Stimulated activated CD8-positive, alpha-beta memory T cell treated with anti-CD3 and anti-CD28 coated beads, Interleukin-4, amount 100 ng/mL, for 4 hours (primary cell): ENCODE measurements at regions not wholly inside any gene's neighbourhood (a gene's known extent, or its start where the extent isn't known, plus 50 kb on each side); places are given as distances from the start of the nearest gene placed in this dataset.
"Not testable (repeated sequence)": the region's sequence is repeated elsewhere in the genome, so short reads cannot be mapped to it uniquely, and the experiment has no call there.

Experiments used
- DNase-seq, 2 donors: peaks; one replicate each; pipeline ENCODE4 v3.0.0-alpha.2; 2020; ENCODE audit warnings: low read depth in 2 of 2, low spot score in 1 of 2

DNA sequence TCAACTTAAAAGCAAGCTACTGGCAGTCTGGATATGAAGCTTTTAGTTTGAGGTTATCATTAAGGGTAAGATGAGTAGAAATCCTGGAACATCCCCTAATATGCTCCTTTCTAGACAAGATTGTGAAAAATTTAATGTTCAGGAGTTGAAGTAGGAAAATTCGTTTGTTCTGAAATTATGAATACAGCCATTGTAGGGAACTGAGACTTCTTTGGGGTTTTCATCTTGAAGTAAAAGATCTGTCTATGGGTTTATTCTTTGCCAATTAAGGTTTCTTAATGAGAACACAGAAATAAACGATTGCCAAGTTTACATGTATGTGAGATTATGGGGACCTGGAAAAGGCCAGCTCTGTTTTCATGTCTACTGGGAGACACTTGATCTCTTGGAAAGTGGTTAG, 225.6 kb upstream of the MOCS1 start:
- DNase-seq = no peak

DNA sequence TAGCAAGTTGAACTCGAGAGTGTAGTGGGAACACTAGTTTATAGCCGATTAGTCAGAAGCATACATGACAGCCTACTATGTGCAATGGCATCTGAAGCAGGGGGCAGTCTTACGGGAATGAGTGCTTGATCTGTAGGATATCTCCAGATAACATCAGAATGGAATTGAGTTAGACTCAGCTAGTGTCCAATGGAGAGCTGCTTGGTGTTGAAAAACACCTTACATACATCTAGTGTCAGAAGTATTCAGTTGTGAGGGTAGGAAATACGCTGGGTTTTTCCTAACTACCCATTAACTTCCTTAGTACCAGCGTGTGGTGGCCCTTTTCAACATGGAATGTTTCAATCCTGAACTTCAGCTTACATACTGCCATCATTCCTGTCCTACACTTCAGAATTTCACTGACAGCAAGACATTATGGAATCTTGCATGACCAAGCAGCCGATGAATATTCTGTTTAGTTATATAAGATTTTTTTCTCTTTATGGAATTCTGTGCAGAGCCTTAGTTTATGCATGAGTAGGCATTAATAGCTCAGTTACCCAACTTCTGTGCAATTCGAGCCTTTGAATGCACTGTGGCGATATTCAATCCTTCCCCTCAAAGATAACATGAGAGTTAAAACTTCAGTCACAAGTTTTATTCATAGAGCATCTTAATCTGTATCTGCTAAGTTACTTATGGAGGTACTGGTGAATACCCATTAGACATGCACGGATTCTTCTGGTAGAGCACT, 218.6 kb upstream of the MOCS1 start:
- no peak for DNase-seq

DNA sequence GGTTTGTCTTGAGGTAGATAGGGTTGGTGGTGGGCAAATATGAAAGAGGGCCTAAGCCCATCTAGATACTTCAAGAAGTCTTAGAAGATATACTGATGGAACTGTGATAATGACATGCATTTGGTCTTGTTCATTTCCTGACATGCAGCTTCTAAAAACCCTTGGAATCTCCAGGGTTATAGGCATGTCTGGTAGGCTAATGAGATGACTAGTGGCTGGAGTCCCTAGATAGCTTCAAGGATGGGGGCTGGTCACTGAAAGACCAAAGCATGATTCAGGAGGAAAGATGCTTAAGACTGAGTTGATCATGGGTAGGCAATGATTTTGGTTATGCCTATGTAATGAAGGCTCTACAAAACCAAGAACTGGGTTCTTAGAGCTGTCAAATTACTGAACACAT, 217.9 kb upstream of the MOCS1 start:
- DNase-seq = no peak

DNA sequence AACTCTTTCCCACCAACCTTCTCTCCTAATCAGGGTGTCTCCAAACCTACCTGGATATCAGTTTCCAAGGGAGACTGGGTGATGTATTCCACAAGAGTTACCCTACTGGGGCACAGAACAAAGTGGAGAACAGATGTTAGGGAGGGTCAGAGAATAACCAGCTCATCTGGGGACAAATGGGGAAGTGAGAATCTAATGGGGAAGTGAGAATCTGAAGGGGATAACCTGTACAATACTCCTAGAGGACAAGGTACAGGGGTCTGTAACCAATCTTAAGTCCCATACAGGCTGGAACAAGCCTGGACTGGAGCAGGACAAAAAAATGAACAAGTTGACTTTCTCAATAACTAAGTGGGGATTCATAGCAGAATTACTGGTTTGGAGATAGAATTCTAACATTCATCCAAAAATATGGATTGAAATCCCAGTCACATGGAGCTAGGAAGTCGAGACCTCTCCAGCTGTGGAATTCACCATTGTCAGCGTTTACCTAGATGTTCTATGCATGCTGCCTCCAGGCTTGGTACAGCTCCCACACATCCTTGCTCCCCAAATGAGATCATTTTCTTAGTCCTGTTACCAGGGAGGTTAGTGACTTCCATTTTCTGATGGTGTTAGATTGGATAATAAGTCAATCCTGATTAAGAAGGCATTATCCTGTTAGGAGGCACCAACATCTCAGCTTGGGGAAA, 214.8 kb upstream of the MOCS1 start:
- no peak for DNase-seq

DNA sequence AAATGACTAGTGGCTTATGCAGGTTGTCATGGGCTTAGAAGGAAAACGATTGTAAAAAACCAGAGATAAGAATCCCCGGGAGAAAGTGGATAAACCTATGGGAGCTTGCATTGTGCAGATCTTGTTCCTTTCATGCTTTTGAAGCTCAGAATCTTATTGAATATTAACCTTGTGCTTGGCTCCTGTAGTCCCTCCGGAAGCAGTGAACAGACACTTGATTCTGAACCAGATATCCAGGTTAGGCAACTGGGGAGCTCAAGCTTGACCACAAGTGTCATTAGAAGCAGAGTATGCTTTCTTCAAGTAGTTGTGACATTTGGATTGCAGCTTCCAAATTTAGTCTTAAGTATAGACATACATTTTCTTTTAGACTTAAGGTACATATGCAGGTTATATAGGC, 212.6 kb upstream of the MOCS1 start:
- no peak for DNase-seq

DNA sequence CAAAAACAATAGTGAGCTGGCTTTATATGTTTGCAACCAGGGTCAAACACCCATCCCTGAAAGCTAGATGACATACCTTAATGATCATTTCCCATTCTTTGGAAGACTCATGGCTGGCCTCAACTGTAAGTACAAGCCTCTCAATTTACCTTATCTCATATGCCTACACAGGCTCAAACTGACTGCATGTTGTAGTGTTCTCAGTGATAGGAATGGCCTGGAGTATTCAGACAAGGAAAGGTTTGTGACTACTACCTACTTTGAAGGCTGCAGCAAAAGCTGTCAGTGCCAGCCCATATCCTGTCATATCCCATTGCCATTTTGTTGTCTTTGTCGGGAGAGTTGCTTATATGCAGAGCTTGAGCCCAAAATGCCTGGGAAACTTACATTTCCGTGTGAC, 205.2 kb upstream of the MOCS1 start:
- no peak for DNase-seq

DNA sequence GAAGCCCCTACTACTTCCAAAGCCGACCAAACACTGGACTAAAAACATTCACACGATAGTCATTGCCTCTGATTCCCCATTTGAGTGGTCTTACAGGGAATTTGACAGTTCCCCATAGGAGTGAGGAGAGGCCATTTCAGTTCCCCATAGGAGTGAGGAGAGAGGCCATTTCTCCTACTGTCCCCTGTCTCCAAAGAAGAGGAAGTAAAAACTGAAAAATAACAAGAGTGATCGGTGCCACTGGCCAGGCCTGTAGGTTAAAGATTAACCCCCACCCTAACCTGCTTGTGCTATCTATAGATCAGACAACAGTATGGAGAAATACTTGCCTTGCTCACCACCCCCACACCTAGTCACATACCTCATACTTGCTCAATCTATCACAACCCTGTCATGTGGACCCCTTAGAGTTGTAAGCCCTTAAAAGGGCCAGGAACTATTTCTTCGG, 204.0 kb upstream of the MOCS1 start:
- no peak for DNase-seq

DNA sequence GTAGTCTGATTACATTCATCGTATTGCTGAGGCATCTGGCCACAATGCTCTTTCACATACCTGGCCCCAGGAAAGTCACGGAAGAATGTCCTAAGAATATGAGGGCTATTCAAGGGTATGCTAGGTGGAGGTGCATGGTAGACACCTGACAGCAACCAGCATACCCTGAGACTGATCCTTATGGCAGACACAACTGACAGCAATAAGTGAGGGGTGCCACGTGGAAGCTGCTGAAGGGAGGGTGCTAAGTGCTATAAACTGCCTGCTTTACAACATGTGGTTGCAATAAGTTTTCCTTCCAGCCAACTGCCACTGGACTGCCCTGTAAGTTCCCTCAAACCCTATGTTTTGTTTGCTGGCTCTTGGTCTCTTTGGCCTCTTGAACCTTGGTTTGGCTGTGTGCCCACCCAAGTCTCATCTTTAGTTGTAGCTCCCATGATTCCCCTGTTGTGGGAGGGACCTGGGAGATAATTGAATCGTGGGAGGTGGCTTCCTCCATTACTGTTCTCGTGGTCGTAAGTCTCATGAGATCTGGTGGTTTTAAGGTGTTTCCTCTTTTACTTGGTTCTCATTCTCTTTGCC, 201.3 kb upstream of the MOCS1 start:
- DNase-seq = no peak

DNA sequence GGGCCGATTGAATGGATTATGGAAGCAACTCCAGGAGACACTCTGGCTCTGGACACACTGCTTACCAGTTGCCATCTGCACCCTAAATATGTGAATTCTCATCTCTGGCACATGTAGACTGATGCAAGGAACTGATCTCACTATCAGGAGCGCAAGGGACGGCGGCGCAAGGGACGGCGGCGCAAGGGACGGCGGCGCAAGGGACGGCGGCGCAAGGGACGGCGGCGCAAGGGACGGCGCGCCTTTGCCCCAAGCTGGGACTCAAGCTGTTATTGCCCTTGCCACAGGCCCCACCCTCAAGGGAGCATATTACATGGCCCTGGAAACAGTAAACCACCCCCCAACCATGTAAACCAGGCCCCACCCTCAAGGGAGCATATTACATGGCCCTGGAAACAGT, 199.7 kb upstream of the MOCS1 start:
- not testable (repeated sequence) for DNase-seq

DNA sequence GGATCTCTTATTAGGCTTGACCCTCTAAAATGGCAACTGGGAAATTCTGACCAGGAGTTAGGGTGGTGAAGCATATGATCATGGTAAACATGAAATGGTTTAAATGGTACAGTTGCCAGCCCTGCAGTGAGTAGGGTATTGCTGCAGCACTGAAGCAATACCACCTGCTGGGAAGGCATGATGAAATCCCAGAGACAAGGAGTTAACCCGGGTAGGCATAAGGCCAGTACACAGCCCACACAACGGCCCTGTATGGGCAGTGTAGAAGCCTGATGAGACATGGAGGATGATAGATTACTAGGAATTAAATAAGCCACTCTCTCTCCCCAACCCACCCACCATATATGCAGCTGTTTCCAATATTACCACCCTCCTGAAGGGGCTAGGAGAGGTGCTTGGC, 197.4 kb upstream of the MOCS1 start:
- DNase-seq = no peak

DNA sequence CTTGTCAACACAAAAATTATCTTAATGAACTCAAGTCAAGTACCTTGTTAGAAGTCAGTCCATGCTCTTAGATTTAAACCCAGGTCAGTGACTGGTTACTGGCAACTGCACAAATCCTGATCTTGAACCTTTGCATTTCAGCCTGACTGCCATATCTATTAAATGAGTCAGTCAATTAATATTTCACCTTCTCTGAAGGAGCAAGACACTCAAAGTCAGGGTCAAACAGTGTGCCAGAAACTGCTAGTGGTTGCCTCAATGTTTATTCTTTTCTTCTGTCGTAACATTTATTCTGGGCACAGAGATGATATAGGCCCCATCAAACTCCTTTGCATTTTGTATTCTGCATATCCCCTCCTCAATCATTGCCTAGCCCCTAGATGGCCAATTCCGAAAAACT, 193.9 kb upstream of the MOCS1 start:
- no peak for DNase-seq

DNA sequence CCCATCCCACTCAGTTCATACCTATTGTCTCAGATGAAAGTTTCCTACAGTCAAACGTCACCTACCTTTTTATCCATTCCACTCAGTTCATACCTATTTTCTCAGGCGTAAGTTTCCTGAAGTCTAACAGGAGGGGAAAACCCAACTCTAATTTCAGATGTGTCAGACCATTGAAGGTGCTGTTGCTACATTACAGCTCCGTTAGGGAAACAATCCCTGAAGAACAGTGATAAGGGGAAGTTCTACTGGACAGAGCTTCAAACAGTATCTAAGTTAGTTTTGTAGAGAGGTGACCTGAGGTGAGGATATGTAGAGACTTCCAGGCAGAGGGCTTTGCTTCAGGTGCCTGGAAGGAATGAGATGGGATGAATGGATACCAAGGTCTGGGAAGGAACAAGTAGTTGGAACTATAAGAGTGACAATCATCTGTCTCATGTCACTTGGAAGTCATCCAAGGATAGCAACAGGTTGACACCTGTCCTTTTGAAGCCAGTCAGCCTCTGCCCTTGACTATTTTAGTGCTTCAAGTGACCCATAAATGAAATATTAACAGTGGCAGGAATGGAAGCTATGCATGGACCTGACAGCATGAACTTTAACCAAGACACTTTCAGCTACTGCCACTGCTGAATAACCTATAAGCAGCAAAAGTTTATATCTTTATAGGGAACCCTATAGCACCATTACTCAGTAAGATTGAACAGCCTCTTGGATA, 191.6 kb upstream of the MOCS1 start:
- no peak for DNase-seq

DNA sequence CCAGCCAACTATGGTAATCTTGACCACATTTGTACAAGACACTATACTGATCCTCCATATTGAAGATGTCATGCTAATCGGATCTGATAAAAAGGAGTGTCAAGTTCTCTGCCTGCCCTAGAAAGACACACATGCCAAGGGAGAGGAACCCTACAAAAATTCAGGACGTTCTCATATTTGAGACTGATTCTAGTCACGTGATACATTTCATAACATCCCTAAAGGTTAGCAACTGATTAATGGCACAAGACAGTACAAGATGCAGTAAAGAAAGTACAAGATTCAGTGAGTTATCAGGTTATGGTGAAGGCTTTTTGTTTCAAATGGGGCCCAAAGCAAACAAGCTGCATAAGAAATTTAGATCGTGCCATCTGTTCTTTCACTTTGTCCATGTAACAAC, 190.7 kb upstream of the MOCS1 start:
- DNase-seq = no peak

DNA sequence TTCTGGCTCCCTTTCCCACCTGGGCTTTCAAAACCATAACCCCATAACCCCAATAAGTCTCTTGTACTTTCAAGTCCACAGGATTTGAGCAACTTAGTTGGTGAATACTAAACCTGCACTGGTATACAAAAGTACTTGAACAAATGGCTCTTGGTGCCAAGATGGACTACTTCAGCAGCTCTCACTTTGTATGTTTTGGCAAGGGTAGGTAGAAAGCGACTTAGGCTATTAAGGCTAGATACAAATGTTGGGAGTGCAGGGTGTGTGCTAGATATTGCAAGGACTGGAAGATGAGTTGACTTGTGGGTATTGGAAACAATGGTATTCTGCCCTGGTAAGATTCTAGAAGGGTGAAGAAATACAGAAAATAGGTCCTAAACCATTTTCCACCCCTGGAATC, 182.6 kb upstream of the MOCS1 start:
- DNase-seq = no peak

DNA sequence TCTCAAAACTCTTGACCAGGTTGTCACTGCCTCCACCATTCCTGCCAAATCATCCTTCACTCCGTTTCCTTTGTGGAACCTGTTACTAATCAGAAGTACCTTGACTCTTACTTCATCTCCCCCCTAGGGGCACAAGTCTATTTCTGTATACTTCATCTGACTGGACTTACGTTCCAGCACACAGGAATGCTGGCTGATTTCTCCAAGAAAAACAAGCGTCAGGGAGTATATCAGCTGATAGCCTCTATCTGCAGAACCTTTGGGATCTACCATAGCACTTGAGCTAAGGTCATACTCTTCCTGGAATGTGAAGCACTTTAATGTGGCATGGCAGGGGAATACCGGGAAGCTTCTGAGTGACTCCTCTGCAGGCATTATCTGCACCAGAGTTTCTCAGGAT, 178.1 kb upstream of the MOCS1 start:
- no peak for DNase-seq

DNA sequence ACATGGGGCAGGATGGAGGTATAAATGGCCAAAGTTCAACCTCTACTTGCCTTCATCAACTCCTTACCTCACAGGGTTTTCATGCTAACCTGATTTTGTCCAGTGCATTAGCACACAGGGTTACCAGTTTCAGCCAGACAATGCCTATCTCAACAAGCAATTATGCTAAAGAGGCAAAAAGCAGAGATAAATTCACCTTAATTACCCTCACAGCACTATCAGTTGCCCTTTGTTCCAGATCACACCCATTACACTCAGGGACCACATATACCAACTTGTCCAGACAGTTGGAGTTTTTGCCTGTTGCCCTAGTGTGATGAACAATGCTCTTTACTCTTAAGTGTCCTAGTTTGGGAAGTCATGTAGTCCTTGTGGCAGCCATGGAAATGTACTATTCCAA, 174.5 kb upstream of the MOCS1 start:
- DNase-seq = no peak

DNA sequence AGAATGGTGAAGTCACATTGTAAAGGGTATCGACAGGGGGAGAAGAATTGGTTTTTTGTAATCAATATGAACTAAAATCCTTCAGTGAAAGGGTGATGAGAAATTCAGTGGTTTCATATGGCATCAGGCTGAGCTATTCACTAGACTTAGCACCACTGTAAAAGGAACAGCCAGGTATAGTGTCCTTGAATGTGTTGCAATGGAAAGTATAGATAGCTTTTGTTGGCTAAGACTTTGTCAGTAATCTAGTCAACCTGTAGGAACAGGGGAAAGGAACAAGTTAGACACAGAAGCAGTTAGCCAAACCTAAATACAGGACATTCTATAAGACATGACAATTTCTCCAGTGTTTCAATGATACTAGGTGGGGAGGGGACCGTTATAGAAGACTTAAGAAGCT, 172.6 kb upstream of the MOCS1 start:
- DNase-seq = no peak

DNA sequence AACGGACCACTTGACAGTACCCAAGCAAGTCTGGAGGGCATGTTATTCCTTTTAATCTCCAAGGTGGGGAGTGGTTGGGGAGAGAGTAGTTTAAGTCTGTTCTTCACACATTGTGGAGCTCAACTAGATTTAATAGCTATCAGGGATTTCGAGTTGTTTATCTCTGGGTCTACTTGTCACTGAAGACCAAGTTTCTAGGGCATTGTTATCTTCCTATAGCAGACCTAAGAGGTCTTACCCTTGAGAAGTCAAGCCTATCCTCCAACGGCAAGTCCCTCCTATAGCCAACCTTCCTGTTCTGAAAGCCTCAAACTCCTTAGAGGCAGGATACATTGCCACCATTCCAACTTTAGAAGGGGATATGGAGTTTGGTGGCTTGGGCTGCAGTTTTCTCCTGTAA, 164.5 kb upstream of the MOCS1 start:
- DNase-seq = no peak

DNA sequence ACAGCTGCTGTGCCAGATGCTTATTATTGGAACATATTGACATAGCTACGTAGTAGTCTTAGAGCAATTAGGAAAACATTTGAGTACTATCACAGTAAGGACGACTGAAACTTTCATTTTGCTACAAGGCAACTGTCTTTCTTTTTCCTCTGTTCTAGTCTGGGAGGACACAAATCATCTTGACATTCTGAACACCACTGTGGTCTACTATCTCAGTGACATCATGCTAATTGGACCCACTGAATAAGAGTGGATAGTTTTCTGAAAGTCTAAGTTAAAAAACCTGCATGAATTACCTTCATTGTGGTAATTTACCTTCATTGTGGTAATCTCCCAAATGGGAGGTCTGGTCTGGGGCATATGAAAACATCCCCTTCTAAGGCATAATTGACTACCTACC, 163.3 kb upstream of the MOCS1 start:
- no peak for DNase-seq

DNA sequence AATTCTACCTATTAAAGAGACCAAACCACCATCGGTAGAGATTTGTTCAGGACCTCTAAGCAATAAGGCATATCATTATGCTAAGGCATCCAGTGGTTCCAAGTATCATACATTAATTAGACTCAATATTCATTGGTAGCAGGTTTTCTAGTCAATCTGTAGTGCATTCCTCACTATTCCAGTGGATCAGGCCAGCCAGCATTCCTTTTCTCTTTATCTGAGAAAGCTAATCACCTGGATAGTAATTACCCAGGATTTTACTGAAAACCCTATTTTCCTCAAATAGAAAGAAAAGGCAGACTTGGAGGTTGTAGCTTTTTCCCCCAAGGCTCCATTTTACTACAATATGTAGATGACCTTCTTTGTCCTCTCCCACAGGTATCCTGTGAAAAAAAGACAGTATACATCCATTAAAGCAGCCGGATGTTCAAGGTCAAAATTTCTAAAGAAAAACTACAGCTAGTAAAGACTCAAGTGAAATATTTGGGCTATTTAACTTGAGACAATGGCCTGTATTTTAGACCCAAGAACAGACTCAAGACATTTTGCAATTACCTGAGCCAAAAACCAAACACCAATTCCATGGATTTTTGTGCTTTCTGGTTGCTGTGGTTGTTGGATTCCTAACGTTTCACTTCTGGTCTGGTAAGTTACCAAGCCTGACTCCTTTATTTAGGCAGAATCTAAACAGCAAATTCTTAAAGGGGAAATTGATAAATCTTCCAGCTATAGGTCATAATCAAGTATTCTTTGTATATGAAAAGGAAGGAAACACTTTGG, 149.1 kb upstream of the MOCS1 start:
- no peak for DNase-seq
